Activated CD4-positive, alpha-beta T cell treated with anti-CD3 and anti-CD28 coated beads for 36 hours (primary cell): ENCODE measurements at regions not wholly inside any gene's neighbourhood (a gene's known extent, or its start where the extent isn't known, plus 50 kb on each side); places are given as distances from the start of the nearest gene placed in this dataset.
"Not testable (repeated sequence)": the region's sequence is repeated elsewhere in the genome, so short reads cannot be mapped to it uniquely, and the experiment has no call there.

Experiments
- ATAC-seq: fragments of 200-7000 bp; cut with Tn5 transposase; one replicate; pipeline ENCODE4 v1.10.0; 2021; ENCODE audit warnings: mild to moderate bottlenecking, moderate library complexity
- CTCF ChIA-PET: fragments of 350-600 bp; sonication (Branson Sonifier 250); formaldehyde crosslinking; loops from one replicate; lab custom pipeline; 2021; ENCODE audit warnings: antibody characterized with exemption; lab: Charles Lee
- POLR2A ChIA-PET: fragments of 350-600 bp; sonication (Branson Sonifier 250); formaldehyde crosslinking; loops from one replicate; lab custom pipeline; 2021; ENCODE audit warnings: antibody characterized with exemption, inconsistent platforms; lab: Charles Lee
- DNase-seq: peaks from one replicate; pipeline ENCODE4 v3.0.0-alpha.2; 2020
- H3K27ac Mint-ChIP-seq: one replicate; pipeline ENCODE4 v1.8.0; 2021; ENCODE audit warnings: mixed read lengths
- H3K27me3 Mint-ChIP-seq: one replicate; pipeline ENCODE4 v1.8.0; 2021; ENCODE audit warnings: mixed read lengths
- H3K36me3 Mint-ChIP-seq: one replicate; pipeline ENCODE4 v1.8.0; 2021; ENCODE audit warnings: low read depth, mixed read lengths
- H3K4me1 Mint-ChIP-seq: one replicate; pipeline ENCODE4 v1.8.0; 2021; ENCODE audit warnings: mixed read lengths
- H3K4me3 Mint-ChIP-seq: one replicate; pipeline ENCODE4 v1.8.0; 2021; ENCODE audit warnings: mild to moderate bottlenecking, moderate library complexity, mixed read lengths
- H3K9me3 Mint-ChIP-seq: one replicate; pipeline ENCODE4 v1.8.0; 2021; ENCODE audit warnings: low read depth, mixed read lengths
- intact Hi-C, 2 experiments: fragments of 100-400 bp; cut with DNase I in 1 of 2; cut with micrococcal nuclease in 1 of 2; formaldehyde crosslinking; loops; one replicate each; pipeline versions ENCODE4 v1.14.2 to v1.15.1; 2022 to 2024; cut with DNase I, micrococcal nuclease

- DNase-seq, ATAC-seq, H3K4me3 Mint-ChIP-seq, H3K4me1 Mint-ChIP-seq, intact Hi-C loops, H3K36me3 Mint-ChIP-seq, CTCF ChIA-PET, H3K27ac Mint-ChIP-seq, H3K27me3 Mint-ChIP-seq, POLR2A ChIA-PET: not testable (repeated sequence)
- H3K9me3 Mint-ChIP-seq: peaks cover 20% of the 10 kb centered on the region
Observed at GRCh38 chr22:11561744-11562143, 3966.2 kb upstream of the OR11H1 start.

GRCh38 chr22:11568837-11569563 lies 3959.0 kb upstream of the OR11H1 start:
- H3K4me1 Mint-ChIP-seq, ATAC-seq, H3K36me3 Mint-ChIP-seq, H3K27me3 Mint-ChIP-seq, POLR2A ChIA-PET, DNase-seq, intact Hi-C loops, H3K4me3 Mint-ChIP-seq, H3K27ac Mint-ChIP-seq, CTCF ChIA-PET: not testable (repeated sequence)
- peaks cover 40% of the 10 kb centered on the region for H3K9me3 Mint-ChIP-seq

- H3K4me3 Mint-ChIP-seq, H3K36me3 Mint-ChIP-seq, H3K27me3 Mint-ChIP-seq, H3K27ac Mint-ChIP-seq, ATAC-seq, H3K4me1 Mint-ChIP-seq, DNase-seq, POLR2A ChIA-PET, intact Hi-C loops, CTCF ChIA-PET: not testable (repeated sequence)
- peaks cover 44% of the 10 kb centered on the region for H3K9me3 Mint-ChIP-seq
Observed at GRCh38 chr22:11569564-11569940, 3958.4 kb upstream of the OR11H1 start.

- H3K27ac Mint-ChIP-seq, POLR2A ChIA-PET, H3K4me1 Mint-ChIP-seq, H3K36me3 Mint-ChIP-seq, H3K27me3 Mint-ChIP-seq, intact Hi-C loops, CTCF ChIA-PET, DNase-seq, H3K4me3 Mint-ChIP-seq, ATAC-seq: not testable (repeated sequence)
- H3K9me3 Mint-ChIP-seq: peaks cover 51% of the 10 kb centered on the region
Observed at GRCh38 chr22:11573154-11573553, 3954.8 kb upstream of the OR11H1 start.

- ATAC-seq, H3K27me3 Mint-ChIP-seq, H3K4me1 Mint-ChIP-seq, POLR2A ChIA-PET, CTCF ChIA-PET, DNase-seq, H3K36me3 Mint-ChIP-seq, H3K4me3 Mint-ChIP-seq, H3K27ac Mint-ChIP-seq, intact Hi-C loops: not testable (repeated sequence)
- H3K9me3 Mint-ChIP-seq: peaks cover 54% of the 10 kb centered on the region
Observed at GRCh38 chr22:11574231-11574630, 3953.8 kb upstream of the OR11H1 start.

GRCh38 chr22:11574659-11575058 lies 3953.3 kb upstream of the OR11H1 start:
- DNase-seq, intact Hi-C loops, H3K4me3 Mint-ChIP-seq, CTCF ChIA-PET, H3K27me3 Mint-ChIP-seq, ATAC-seq, H3K27ac Mint-ChIP-seq, H3K36me3 Mint-ChIP-seq, H3K4me1 Mint-ChIP-seq, POLR2A ChIA-PET: not testable (repeated sequence)
- H3K9me3 Mint-ChIP-seq: peaks cover 53% of the 10 kb centered on the region

GRCh38 chr22:11576740-11577139 lies 3951.3 kb upstream of the OR11H1 start:
- intact Hi-C loops, H3K4me1 Mint-ChIP-seq, H3K36me3 Mint-ChIP-seq, H3K27ac Mint-ChIP-seq, H3K27me3 Mint-ChIP-seq, POLR2A ChIA-PET, DNase-seq, ATAC-seq, CTCF ChIA-PET, H3K4me3 Mint-ChIP-seq: not testable (repeated sequence)
- H3K9me3 Mint-ChIP-seq: peaks cover 58% of the 10 kb centered on the region

- H3K36me3 Mint-ChIP-seq, H3K27me3 Mint-ChIP-seq, H3K4me3 Mint-ChIP-seq, H3K4me1 Mint-ChIP-seq, POLR2A ChIA-PET, H3K27ac Mint-ChIP-seq, intact Hi-C loops, DNase-seq, CTCF ChIA-PET, ATAC-seq: not testable (repeated sequence)
- peaks cover 60% of the 10 kb centered on the region for H3K9me3 Mint-ChIP-seq
Observed at GRCh38 chr22:11578115-11578514, 3949.9 kb upstream of the OR11H1 start.

GRCh38 chr22:11578551-11578950 lies 3949.4 kb upstream of the OR11H1 start:
- H3K36me3 Mint-ChIP-seq, DNase-seq, H3K4me1 Mint-ChIP-seq, CTCF ChIA-PET, intact Hi-C loops, H3K4me3 Mint-ChIP-seq, H3K27me3 Mint-ChIP-seq, ATAC-seq, H3K27ac Mint-ChIP-seq, POLR2A ChIA-PET: not testable (repeated sequence)
- H3K9me3 Mint-ChIP-seq: peaks cover 61% of the 10 kb centered on the region

- ATAC-seq, H3K4me1 Mint-ChIP-seq, H3K36me3 Mint-ChIP-seq, CTCF ChIA-PET, POLR2A ChIA-PET, DNase-seq, H3K27ac Mint-ChIP-seq, H3K4me3 Mint-ChIP-seq, H3K27me3 Mint-ChIP-seq, intact Hi-C loops: not testable (repeated sequence)
- H3K9me3 Mint-ChIP-seq: peaks cover 61% of the 10 kb centered on the region
Observed at GRCh38 chr22:11582048-11582447, 3945.9 kb upstream of the OR11H1 start.

- H3K4me1 Mint-ChIP-seq, DNase-seq, H3K27me3 Mint-ChIP-seq, CTCF ChIA-PET, H3K36me3 Mint-ChIP-seq, ATAC-seq, H3K4me3 Mint-ChIP-seq, intact Hi-C loops, H3K27ac Mint-ChIP-seq, POLR2A ChIA-PET: not testable (repeated sequence)
- peaks cover 54% of the 10 kb centered on the region for H3K9me3 Mint-ChIP-seq
Observed at GRCh38 chr22:11584231-11584630, 3943.8 kb upstream of the OR11H1 start.

- intact Hi-C loops, H3K27me3 Mint-ChIP-seq, ATAC-seq, H3K4me3 Mint-ChIP-seq, CTCF ChIA-PET, H3K36me3 Mint-ChIP-seq, DNase-seq, H3K4me1 Mint-ChIP-seq, POLR2A ChIA-PET, H3K27ac Mint-ChIP-seq: not testable (repeated sequence)
- H3K9me3 Mint-ChIP-seq: peaks cover 47% of the 10 kb centered on the region
Observed at GRCh38 chr22:11594552-11594951, 3933.4 kb upstream of the OR11H1 start.
